SK-N-SH treated with all-trans-retinoic acid at 6 μM for 48 hours (cell line): ENCODE measurements at regions not wholly inside any gene's neighbourhood (a gene's known extent, or its start where the extent isn't known, plus 50 kb on each side); places are given as distances from the start of the nearest gene placed in this dataset.

Source experiments
- ATAC-seq: fragments of 200-7000 bp; cut with Tn5 transposase; 3 replicates; pipeline ENCODE4 v1.9.1; 2020; ENCODE audit warnings: mild to moderate bottlenecking, moderate library complexity
- ARNTL ChIP-seq: fragments of 450-650 bp; formaldehyde crosslinking; IDR thresholded peaks from 2 replicates; pipeline ENCODE4 v1.5.0; 2020; ENCODE audit warnings: low read depth, mild to moderate bottlenecking, moderate library complexity, borderline replicate concordance
- BACH2 ChIP-seq: fragments of 250-450 bp; sonication (Bioruptor Pico); IDR thresholded peaks from 2 replicates; pipeline ENCODE4 v1.9.0; 2021; ENCODE audit warnings: mild to moderate bottlenecking, borderline replicate concordance
- CREB5 ChIP-seq: fragments of 250-450 bp; sonication (Bioruptor Pico); IDR thresholded peaks from 2 replicates; pipeline ENCODE4 v1.5.1; 2020; ENCODE audit warnings: low read depth, mild to moderate bottlenecking, moderate library complexity
- CSDC2 ChIP-seq: fragments of 250-450 bp; sonication (Bioruptor Pico); IDR thresholded peaks from 2 replicates; pipeline ENCODE4 v1.5.0; 2020; ENCODE audit warnings: mild to moderate bottlenecking, moderate library complexity
- ESRRG ChIP-seq: fragments of 250-450 bp; sonication (Bioruptor Pico); IDR thresholded peaks from 2 replicates; pipeline ENCODE4 v1.6.1; 2021; ENCODE audit warnings: mild to moderate bottlenecking
- GLIS3 ChIP-seq: fragments of 250-450 bp; sonication (Bioruptor Pico); IDR thresholded peaks from 2 replicates; pipeline ENCODE4 v1.5.0; 2020; ENCODE audit warnings: mild to moderate bottlenecking, moderate library complexity
- ISL1 ChIP-seq: fragments of 250-450 bp; sonication (Bioruptor Pico); IDR thresholded peaks from 2 replicates; pipeline ENCODE4 v2.1.2; 2022; ENCODE audit warnings: mild to moderate bottlenecking, moderate library complexity
- PATZ1 ChIP-seq: fragments of 250-450 bp; sonication (Bioruptor Pico); IDR thresholded peaks from 2 replicates; pipeline ENCODE4 v1.8.0; 2020; ENCODE audit warnings: mild to moderate bottlenecking, moderate library complexity, borderline replicate concordance
- PPARA ChIP-seq: fragments of 250-450 bp; sonication (Bioruptor Pico); IDR thresholded peaks from 2 replicates; pipeline ENCODE4 v1.5.0; 2020; ENCODE audit warnings: mild to moderate bottlenecking, borderline replicate concordance
- RARB ChIP-seq: fragments of 250-450 bp; sonication (Bioruptor Pico); IDR thresholded peaks from 2 replicates; pipeline ENCODE4 v1.8.0; 2021; ENCODE audit warnings: mild to moderate bottlenecking, moderate library complexity
- SNAI2 ChIP-seq: fragments of 250-450 bp; sonication (Bioruptor Pico); IDR thresholded peaks from 2 replicates; pipeline ENCODE4 v1.5.0; 2020; ENCODE audit warnings: mild to moderate bottlenecking, moderate library complexity
- TCF4 ChIP-seq: fragments of 250-450 bp; sonication (Bioruptor Pico); IDR thresholded peaks from 2 replicates; pipeline ENCODE4 v1.8.0; 2021; ENCODE audit warnings: mild to moderate bottlenecking, moderate library complexity, borderline replicate concordance
- TOX ChIP-seq: fragments of 250-450 bp; sonication (Bioruptor Pico); IDR thresholded peaks from 2 replicates; pipeline ENCODE4 v1.8.0; 2021; ENCODE audit warnings: mild to moderate bottlenecking, moderate library complexity, borderline replicate concordance
- TSHZ2 ChIP-seq: fragments of 250-450 bp; sonication (Bioruptor Pico); IDR thresholded peaks from 2 replicates; pipeline ENCODE4 v1.5.0; 2020; ENCODE audit warnings: mild to moderate bottlenecking, moderate library complexity
- ZC3H10 ChIP-seq: fragments of 250-450 bp; sonication (Bioruptor Pico); IDR thresholded peaks from 2 replicates; pipeline ENCODE4 v1.5.1; 2021; ENCODE audit warnings: mild to moderate bottlenecking, moderate library complexity
- ZFP3 ChIP-seq: fragments of 250-450 bp; sonication (Bioruptor Pico); IDR thresholded peaks from 2 replicates; pipeline ENCODE4 v1.5.0; 2020; ENCODE audit warnings: mild to moderate bottlenecking, moderate library complexity
- ZFP30 ChIP-seq: fragments of 450-650 bp; formaldehyde crosslinking; IDR thresholded peaks from 2 replicates; pipeline ENCODE4 v1.5.0; 2022; ENCODE audit warnings: mild to moderate bottlenecking, moderate library complexity
- ZNF70 ChIP-seq: fragments of 450-650 bp; formaldehyde crosslinking; IDR thresholded peaks from 2 replicates; pipeline ENCODE4 v1.5.0; 2020; ENCODE audit warnings: mild to moderate bottlenecking, moderate library complexity
- TF ChIP-seq, protein P1 (sequence below): fragments of 250-450 bp; sonication (Bioruptor Pico); IDR thresholded peaks from 2 replicates; pipeline ENCODE4 v1.8.0; 2021; ENCODE audit warnings: low read depth, mild to moderate bottlenecking, moderate library complexity, borderline replicate concordance

DNA sequence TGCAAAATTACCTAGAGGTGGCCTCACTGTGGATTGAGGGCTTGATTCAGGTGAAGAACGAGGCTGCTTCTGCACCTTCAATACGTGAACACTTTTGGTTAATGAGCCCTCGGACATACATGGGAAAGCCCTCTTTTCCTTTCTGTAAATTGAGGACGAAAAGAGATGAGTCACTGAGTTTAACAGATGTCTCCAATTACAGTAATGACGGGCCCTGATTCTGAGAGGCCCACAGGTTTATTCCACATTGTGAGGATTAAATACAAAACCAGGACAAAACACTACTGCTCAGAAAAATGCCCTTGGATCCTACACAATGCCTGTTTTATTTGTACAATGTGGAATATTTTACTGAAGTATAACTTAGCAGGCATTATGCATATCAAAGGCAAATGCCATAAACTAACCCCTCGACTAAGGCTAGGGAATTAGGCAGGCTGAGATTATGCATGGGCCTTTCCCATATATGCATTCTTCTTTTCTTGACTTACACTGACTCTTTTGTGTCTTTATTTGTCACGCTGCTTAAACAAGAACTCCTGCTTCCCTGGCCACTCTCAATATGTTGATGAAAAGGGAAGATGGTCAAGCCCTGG, 819.9 kb downstream of the OLFM4 start:
- no peak for ATAC-seq
- no peak for TF ChIP-seq CREB5 (CRISPR knock-in tag)
- TF ChIP-seq PATZ1 (CRISPR knock-in tag): no peak
- TF ChIP-seq ISL1: no peak
- TF ChIP-seq GLIS3 (CRISPR knock-in tag): no peak
- TF ChIP-seq, all 23 proteins: peak for 0

- no peak for TF ChIP-seq SNAI2
- no peak for ATAC-seq
Measured at GRCh38 chr13:53854321-53854720, 825.7 kb downstream of the OLFM4 start.

- TF ChIP-seq ZFP30 (CRISPR knock-in tag) (no peak), RARB (CRISPR knock-in tag) (no peak), ZFP3 (CRISPR knock-in tag) (no peak), TCF4 (CRISPR knock-in tag) (no peak), BACH2 (no peak), PPARA (CRISPR knock-in tag) (no peak)
- no peak for ATAC-seq
Measured at GRCh38 chr13:53856573-53857195, 828.1 kb downstream of the OLFM4 start.

DNA sequence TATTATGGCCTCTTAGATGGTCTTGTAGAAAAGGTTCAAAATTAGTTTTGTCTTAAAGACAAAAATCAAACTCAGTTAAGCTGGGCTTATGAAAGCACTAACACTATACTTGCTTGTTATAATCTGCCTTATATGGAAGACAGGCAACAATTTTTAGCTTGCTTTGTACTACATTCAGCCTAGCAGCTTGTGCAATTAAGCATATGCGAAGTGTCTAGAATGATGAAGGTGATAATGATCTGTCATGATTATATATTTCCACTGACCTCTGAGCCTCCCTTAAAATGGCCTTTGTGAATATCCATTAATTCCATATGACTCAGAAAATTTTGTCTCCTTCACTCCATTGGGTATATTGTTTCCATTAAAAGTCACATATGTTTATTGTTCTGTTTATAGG, 834.9 kb downstream of the OLFM4 start:
- TF ChIP-seq CSDC2 (no peak), ZC3H10 (CRISPR knock-in tag) (no peak), SNAI2 (no peak), GLIS3 (CRISPR knock-in tag) (no peak), ISL1 (no peak), PATZ1 (CRISPR knock-in tag) (no peak), ZNF70 (CRISPR knock-in tag) (no peak), TOX (no peak), ESRRG (CRISPR knock-in tag) (no peak), RARB (CRISPR knock-in tag) (no peak), TSHZ2 (CRISPR knock-in tag) (no peak), BACH2 (no peak), CREB5 (CRISPR knock-in tag) (no peak), ARNTL (CRISPR knock-in tag) (no peak)
- TF ChIP-seq, protein P1, sequence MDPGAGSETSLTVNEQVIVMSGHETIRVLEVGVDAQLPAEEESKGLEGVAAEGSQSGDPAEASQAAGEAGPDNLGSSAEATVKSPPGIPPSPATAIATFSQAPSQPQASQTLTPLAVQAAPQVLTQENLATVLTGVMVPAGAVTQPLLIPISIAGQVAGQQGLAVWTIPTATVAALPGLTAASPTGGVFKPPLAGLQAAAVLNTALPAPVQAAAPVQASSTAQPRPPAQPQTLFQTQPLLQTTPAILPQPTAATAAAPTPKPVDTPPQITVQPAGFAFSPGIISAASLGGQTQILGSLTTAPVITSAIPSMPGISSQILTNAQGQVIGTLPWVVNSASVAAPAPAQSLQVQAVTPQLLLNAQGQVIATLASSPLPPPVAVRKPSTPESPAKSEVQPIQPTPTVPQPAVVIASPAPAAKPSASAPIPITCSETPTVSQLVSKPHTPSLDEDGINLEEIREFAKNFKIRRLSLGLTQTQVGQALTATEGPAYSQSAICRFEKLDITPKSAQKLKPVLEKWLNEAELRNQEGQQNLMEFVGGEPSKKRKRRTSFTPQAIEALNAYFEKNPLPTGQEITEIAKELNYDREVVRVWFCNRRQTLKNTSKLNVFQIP (CRISPR knock-in tag): no peak
- no peak for ATAC-seq
